ENCODE measurements at regions not wholly inside any gene's neighbourhood (a gene's known extent, or its start where the extent isn't known, plus 50 kb on each side); places are given as distances from the start of the nearest gene placed in this dataset.

DNA sequence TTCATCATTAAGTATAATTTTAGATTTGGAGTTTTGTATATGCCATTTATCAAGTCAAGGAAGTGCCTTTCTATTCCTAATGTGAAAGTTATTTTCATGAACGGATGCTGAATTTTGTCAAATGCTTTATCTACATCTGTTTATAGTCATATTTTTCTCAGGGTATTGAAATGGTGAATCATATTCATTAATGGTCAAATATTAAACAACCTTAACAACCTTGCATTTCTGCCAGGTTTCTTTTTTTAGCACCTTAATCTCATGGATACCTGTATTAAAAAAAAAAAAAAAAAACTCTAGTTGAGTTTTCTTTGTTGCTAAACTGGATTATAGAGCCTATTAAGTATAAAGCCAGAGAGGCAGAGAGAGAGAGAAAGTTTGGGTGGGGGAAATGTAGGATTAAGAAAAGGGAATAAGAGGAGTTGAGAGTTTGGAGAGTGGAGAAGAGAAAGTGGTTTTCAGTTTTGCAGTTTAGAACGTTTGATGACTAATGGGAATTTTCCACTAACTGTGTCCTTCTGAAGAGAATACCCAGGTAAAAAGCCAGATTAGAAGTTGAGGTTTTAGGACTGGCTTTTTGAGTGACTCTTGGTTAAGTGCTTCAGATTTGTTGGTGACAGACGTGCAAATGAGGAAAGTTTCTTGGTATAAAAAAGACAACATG, 305.0 kb downstream of the HLX start:
- TF ChIP-seq, protein P1, sequence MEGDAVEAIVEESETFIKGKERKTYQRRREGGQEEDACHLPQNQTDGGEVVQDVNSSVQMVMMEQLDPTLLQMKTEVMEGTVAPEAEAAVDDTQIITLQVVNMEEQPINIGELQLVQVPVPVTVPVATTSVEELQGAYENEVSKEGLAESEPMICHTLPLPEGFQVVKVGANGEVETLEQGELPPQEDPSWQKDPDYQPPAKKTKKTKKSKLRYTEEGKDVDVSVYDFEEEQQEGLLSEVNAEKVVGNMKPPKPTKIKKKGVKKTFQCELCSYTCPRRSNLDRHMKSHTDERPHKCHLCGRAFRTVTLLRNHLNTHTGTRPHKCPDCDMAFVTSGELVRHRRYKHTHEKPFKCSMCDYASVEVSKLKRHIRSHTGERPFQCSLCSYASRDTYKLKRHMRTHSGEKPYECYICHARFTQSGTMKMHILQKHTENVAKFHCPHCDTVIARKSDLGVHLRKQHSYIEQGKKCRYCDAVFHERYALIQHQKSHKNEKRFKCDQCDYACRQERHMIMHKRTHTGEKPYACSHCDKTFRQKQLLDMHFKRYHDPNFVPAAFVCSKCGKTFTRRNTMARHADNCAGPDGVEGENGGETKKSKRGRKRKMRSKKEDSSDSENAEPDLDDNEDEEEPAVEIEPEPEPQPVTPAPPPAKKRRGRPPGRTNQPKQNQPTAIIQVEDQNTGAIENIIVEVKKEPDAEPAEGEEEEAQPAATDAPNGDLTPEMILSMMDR (conservative IDR thresholded peaks at IDR 0.05) = no peak
- TF ChIP-seq ZFX (IDR thresholded peaks at IDR 0.05) = no peak
